ENCODE measurements at regions not wholly inside any gene's neighbourhood (a gene's known extent, or its start where the extent isn't known, plus 50 kb on each side); places are given as distances from the start of the nearest gene placed in this dataset.

DNA sequence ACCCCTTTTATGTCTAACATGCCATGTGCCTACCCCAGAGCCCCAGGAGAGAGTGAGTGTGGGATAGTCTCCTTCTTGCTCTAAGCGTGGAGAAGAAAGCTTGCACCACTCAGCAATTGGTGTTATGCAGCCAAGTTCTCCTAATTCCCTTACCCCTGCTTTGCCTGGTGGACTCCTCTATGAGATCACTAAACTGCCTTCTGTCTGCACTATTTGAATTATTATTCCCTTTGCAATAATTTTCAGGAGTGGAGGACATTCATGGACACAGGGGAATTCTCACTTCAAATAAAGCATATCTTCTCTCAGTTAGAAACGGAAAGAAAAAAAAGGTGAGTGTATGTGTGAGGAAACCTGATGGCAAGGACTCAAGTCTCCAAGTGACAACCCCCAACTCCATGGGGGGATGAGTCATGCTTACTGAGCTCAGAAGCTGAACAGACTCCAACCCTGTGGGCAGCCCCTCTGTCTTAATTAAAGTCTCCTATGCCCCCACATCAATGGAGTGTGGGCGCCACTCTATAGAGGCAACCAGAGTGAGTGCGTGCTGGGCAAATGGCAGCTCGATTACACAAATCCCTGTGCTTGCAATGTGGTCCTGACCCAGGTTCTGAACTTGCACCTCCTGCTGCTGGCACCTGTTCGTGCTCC is 381.9 kb downstream of the RAB28 start:
- DNase-seq (no peak), ATAC-seq (ENCODE audit: low read depth) (no peak)
- Histone ChIP-seq H3K36me3 (replicated peaks in 1 of 2; ENCODE audit: control extremely low read depth in 1 of 2, control insufficient read depth in 1 of 2, extremely low read depth in 1 of 2, insufficient read depth in 2 of 2, low read length in 1 of 2) (no peaks in the 10 kb centered on the region), H3K27me3 (replicated peaks in 1 of 4; ENCODE audit: control extremely low read depth in 1 of 4, control insufficient read depth in 3 of 4, insufficient read depth in 4 of 4, low read length in 3 of 4) (no peaks in the 10 kb centered on the region), H3K9ac (ENCODE audit: low read length) (no peak overlapping the region), H3K4me2 (replicated peaks; ENCODE audit: low read depth, low read length, poor library complexity, severe bottlenecking) (no peak overlapping the region), H3K4me3 (ENCODE audit: control extremely low read depth in 1 of 5, extremely low read depth in 1 of 5, insufficient read depth in 1 of 5, low read depth in 2 of 5, low read length in 4 of 5) (no peak overlapping the region), H4K20me1 (ENCODE audit: control insufficient read depth, insufficient read depth, low read length, poor library complexity, severe bottlenecking) (no peaks in the 10 kb centered on the region), H3K9me3 (ENCODE audit: control extremely low read depth in 1 of 3, control insufficient read depth in 2 of 3, insufficient read depth in 1 of 3, low read length in 2 of 3) (peaks cover 0 to 6% (median 0%) of the 10 kb centered on the region in 3 donors), H3K27ac (ENCODE audit: low read length in 2 of 2) (no peak overlapping the region), H3K79me2 (ENCODE audit: control insufficient read depth, insufficient read depth, low read length) (no peaks in the 10 kb centered on the region), H3K4me1 (ENCODE audit: control insufficient read depth in 2 of 2, insufficient read depth in 2 of 2, low read length in 2 of 2) (no peaks in the 10 kb centered on the region), H2AFZ (ENCODE audit: insufficient read depth, low read depth, low read length, poor library complexity, severe bottlenecking) (no peak overlapping the region)
- Mint-ChIP-seq H3K4me1 (no peaks in the 10 kb centered on the region), H3K27ac (no peak overlapping the region), H3K4me3 (no peak overlapping the region), H3K27me3 (no peaks in the 10 kb centered on the region), H3K9me3 (ENCODE audit: insufficient read depth) (peaks cover 4% of the 10 kb centered on the region)
- no peak for TF ChIP-seq EZH2 (IDR thresholded peaks at IDR 0.05; ENCODE audit: borderline replicate concordance, insufficient read depth, low read depth, low read length, poor library complexity, severe bottlenecking)
- TF ChIP-seq, protein P1, sequence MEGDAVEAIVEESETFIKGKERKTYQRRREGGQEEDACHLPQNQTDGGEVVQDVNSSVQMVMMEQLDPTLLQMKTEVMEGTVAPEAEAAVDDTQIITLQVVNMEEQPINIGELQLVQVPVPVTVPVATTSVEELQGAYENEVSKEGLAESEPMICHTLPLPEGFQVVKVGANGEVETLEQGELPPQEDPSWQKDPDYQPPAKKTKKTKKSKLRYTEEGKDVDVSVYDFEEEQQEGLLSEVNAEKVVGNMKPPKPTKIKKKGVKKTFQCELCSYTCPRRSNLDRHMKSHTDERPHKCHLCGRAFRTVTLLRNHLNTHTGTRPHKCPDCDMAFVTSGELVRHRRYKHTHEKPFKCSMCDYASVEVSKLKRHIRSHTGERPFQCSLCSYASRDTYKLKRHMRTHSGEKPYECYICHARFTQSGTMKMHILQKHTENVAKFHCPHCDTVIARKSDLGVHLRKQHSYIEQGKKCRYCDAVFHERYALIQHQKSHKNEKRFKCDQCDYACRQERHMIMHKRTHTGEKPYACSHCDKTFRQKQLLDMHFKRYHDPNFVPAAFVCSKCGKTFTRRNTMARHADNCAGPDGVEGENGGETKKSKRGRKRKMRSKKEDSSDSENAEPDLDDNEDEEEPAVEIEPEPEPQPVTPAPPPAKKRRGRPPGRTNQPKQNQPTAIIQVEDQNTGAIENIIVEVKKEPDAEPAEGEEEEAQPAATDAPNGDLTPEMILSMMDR (IDR thresholded peaks at IDR 0.05) = no peak
- WGBS (ENCODE audit: insufficient coverage) = 85% methylated on average over 4 of the region's 6 CpGs
- POLR2A ChIA-PET = no interaction called here
- CTCF ChIA-PET = no interaction called here
- intact Hi-C loops (cut with micrococcal nuclease) = no loop called here

DNA sequence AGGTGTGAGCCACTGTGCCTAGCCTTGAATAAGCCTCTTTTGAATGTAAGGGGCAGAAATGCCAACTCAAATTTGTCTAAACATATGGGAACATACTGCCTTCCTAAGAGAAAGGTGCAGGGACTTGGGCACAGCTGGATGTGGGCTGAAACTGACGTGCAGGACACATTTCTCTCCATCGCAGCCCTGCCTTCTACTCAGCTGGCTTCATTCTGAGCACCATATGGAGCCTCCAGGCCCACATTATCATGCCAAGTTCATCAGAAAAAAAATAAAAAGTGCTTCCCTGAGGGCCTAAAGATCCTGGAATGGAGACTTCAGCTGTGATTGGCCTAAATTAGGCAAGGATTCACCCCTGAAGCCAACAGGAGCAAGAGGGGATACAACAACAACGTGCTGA is 386.2 kb downstream of the RAB28 start:
- Mint-ChIP-seq H3K9me3 (ENCODE audit: insufficient read depth) (no peaks in the 10 kb centered on the region), H3K4me1 (no peaks in the 10 kb centered on the region), H3K4me3 (no peak overlapping the region), H3K27ac (no peak overlapping the region), H3K27me3 (no peaks in the 10 kb centered on the region)
- H3K4me1 ChIP-seq (ENCODE audit: control insufficient read depth in 2 of 2, insufficient read depth in 2 of 2, low read length in 2 of 2) = no peaks in the 10 kb centered on the region
- ChIA-PET CTCF (no interaction called here), POLR2A (no interaction called here)
- DNase-seq = no peak
- H2AFZ ChIP-seq (ENCODE audit: insufficient read depth, low read depth, low read length, poor library complexity, severe bottlenecking) = no peak overlapping the region
- H3K4me3 ChIP-seq (ENCODE audit: control extremely low read depth in 1 of 5, extremely low read depth in 1 of 5, insufficient read depth in 1 of 5, low read depth in 2 of 5, low read length in 4 of 5) = no peak overlapping the region
- 87% methylated on average over 3 of the region's 3 CpGs for WGBS (ENCODE audit: insufficient coverage)
- intact Hi-C loops (cut with micrococcal nuclease) = no loop called here
- no peaks in the 10 kb centered on the region for H3K27me3 ChIP-seq (replicated peaks in 1 of 4; ENCODE audit: control extremely low read depth in 1 of 4, control insufficient read depth in 3 of 4, insufficient read depth in 4 of 4, low read length in 3 of 4)
- H3K9me3 ChIP-seq (ENCODE audit: control extremely low read depth in 1 of 3, control insufficient read depth in 2 of 3, insufficient read depth in 1 of 3, low read length in 2 of 3) = no peaks in the 10 kb centered on the region
- no peak for ATAC-seq (ENCODE audit: low read depth)
- no peak overlapping the region for H3K27ac ChIP-seq (ENCODE audit: low read length in 2 of 2)
- no peak overlapping the region for H3K9ac ChIP-seq (ENCODE audit: low read length)
- H4K20me1 ChIP-seq (ENCODE audit: control insufficient read depth, insufficient read depth, low read length, poor library complexity, severe bottlenecking) = no peaks in the 10 kb centered on the region
- TF ChIP-seq, protein P1 (IDR thresholded peaks at IDR 0.05) = no peak
- no peak for TF ChIP-seq EZH2 (IDR thresholded peaks at IDR 0.05; ENCODE audit: borderline replicate concordance, insufficient read depth, low read depth, low read length, poor library complexity, severe bottlenecking)
- no peaks in the 10 kb centered on the region for H3K36me3 ChIP-seq (replicated peaks in 1 of 2; ENCODE audit: control extremely low read depth in 1 of 2, control insufficient read depth in 1 of 2, extremely low read depth in 1 of 2, insufficient read depth in 2 of 2, low read length in 1 of 2)
- no peak overlapping the region for H3K4me2 ChIP-seq (replicated peaks; ENCODE audit: low read depth, low read length, poor library complexity, severe bottlenecking)
- H3K79me2 ChIP-seq (ENCODE audit: control insufficient read depth, insufficient read depth, low read length) = no peaks in the 10 kb centered on the region

All from B cell (primary cell).